Fibroblast of the aortic adventitia (primary cell): ENCODE measurements at regions not wholly inside any gene's neighbourhood (a gene's known extent, or its start where the extent isn't known, plus 50 kb on each side); places are given as distances from the start of the nearest gene placed in this dataset.

Experiments used
- DNase-seq: peaks from one replicate; pipeline ENCODE4 v3.0.0-alpha.2; 2010; ENCODE audit warnings: low read depth
- H3K4me3 ChIP-seq: 2 replicates; pipeline ENCODE4 v1.5.1; 2011; ENCODE audit warnings: low read depth, mild to moderate bottlenecking, control low read depth, low read length, moderate library complexity
- TF ChIP-seq, protein P1 (sequence below): IDR thresholded peaks from 2 replicates; pipeline ENCODE4 v1.5.1; 2011; ENCODE audit warnings: mild to moderate bottlenecking, low read length, control low read depth, inconsistent platforms; ENCODE audit not compliant: insufficient read depth

DNA sequence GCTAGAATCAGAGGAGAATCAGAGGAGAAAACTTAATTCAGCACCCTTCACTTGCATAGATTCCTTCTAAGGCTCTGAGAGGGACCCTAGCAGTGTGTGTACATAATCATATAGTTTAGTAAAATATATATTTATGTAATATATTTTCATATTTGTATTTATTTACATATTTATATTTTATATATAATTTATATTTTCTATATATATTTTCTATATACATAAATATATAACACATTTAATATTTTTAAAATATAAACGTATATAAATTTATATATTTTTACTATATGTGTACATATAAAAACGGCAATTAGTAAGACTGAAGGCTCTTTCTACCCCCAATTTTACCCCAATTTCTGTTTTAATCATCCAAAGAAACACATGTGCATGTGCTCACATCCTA is 80.3 kb downstream of the NXPE2 start:
- TF ChIP-seq, protein P1, sequence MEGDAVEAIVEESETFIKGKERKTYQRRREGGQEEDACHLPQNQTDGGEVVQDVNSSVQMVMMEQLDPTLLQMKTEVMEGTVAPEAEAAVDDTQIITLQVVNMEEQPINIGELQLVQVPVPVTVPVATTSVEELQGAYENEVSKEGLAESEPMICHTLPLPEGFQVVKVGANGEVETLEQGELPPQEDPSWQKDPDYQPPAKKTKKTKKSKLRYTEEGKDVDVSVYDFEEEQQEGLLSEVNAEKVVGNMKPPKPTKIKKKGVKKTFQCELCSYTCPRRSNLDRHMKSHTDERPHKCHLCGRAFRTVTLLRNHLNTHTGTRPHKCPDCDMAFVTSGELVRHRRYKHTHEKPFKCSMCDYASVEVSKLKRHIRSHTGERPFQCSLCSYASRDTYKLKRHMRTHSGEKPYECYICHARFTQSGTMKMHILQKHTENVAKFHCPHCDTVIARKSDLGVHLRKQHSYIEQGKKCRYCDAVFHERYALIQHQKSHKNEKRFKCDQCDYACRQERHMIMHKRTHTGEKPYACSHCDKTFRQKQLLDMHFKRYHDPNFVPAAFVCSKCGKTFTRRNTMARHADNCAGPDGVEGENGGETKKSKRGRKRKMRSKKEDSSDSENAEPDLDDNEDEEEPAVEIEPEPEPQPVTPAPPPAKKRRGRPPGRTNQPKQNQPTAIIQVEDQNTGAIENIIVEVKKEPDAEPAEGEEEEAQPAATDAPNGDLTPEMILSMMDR: no peak
- H3K4me3 ChIP-seq: no peak overlapping the region

DNA sequence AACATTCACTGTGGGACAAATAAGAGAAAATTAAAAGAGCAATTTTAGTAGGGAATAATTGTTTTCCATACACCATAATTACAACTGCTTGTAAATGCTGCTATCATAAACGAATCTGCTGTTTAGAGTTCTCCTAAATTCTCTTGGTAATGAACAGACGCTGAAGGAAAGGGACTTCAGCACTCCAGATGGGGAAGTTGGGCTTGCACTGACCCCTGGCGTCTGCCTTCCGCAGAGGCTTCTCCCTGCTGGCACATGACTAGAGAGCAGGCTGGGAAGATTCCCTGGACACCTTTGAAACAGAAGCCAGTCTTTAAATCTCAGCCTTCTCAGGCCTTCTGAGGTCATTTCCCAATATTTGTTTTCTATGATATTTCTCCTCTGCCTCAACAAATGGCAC is 84.1 kb downstream of the NXPE2 start:
- TF ChIP-seq, protein P1: peak; percentile 76
- peak; percentile 62 for DNase-seq
- H3K4me3 ChIP-seq: no peak overlapping the region

More for the DNA sequence above, 80.3 kb downstream of the NXPE2 start:
- no peak for DNase-seq

DNA sequence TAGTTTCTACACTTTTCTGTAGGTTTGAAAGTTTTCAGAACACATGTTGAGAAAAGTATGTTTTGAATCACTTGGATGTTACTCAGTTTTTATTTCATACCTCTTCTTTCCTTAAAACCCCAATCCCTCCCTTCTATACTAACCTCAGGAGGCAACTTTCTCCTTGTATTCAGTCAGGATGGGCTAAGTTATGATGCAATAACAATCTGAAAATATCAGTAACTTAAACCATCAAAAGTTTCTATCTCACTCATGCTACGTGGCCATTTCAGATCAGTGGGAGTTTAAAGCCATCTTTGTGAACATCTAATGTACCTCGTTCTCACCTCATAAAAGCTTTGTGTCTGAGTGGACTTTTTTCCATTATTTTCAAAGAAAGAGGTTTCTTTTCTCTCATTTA is 86.2 kb downstream of the NXPE2 start:
- TF ChIP-seq, protein P1: no peak
- H3K4me3 ChIP-seq: no peak overlapping the region
- no peak for DNase-seq

DNA sequence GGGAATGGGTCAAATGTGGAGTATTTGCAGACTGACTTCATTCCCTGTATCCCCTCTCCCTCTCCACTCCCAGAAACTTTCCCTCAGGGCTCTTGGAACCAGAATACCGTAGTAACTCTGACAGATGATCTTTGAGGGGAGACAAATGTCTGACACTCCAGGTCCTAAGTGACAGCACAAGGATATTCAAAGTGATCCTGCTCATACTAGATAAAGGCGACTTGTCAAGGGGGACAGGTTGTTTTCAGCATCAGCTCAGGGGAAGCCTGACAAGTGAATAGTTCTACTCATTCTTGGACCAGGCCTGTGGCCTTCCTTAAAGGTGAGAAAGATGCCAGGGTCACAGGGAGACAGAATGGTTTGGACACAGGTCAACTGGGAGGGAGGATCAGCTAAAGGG is 92.8 kb downstream of the NXPE2 start:
- H3K4me3 ChIP-seq: no peak overlapping the region
- TF ChIP-seq, protein P1: no peak
- DNase-seq: no peak

DNA sequence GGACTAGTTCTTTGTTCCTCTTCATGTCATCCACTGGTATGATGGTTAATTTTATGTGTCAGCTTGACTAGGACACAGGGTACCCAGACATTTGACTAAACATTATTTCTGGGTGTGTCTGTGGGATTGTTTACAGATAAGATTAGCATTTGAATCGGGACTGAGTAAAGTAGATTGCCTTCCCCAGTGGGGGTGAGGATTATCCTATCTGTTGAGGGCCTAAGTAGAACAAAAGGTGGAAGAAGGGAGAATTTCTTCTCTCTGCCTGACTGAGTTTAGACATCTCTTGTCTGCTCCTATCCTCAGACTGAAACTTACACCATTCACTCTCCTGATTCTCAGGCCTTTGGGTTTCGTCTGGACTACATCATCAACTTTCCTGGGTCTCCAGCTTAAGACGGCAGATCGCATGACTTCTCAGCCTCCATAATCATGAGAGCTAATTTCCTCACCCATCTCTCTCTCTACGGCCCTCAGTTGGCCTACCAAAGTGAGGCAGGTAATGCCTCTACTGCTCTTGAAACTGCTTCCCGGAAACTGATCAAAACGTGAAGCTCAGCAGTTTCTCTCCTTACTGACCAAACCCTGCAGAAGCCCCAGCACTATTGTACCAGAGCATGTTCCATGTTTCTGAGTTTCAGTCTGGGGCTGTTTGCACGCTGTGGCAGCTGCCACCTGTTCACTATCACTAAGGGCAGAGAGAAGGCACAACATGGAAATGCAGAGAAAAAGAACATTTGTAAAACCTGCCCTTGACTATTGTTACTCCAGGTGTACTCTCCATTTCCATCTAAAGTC is 95.4 kb downstream of the NXPE2 start:
- no peak for DNase-seq
- H3K4me3 ChIP-seq: no peak overlapping the region
- TF ChIP-seq, protein P1: no peak

DNA sequence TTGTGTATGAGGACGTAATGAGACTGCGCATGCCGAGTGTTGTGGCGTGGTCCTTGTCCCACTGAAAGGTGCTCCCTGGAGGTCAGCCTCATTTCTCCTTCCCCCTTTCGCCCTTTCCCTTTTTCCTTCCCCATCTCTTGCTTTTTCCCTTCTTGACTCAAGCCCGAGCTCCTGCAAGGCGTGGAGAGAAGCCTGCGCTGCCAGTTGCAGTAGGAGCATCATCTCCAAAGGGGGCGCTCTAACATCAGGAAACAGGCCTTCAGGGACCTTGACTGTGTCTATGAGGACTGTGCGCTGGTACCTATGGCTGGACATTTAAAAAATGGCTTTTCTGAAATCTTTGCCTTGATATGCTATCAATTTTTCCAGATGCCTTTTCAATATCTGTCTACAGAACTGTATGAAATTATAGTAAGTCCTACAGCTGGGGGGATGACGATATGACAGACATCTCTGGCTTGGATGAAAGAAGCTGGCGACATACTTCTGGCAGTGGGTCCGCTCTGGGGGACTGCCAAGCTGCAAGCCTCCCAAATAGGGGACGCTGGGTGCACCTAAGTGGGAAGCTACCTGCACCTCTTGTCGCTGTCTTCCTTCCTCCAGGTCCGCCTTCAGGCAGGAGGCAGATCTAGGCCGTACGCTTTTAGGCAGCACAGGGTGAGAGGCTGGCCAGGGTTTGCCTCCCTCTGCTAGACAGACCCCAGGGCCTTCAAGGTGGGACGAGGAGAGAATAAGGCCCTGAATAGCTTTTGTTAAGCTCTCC is 96.5 kb downstream of the NXPE2 start:
- H3K4me3 ChIP-seq: no peak overlapping the region
- TF ChIP-seq, protein P1: no peak
- no peak for DNase-seq
